Cardiac muscle cell (in vitro differentiated cells and primary cell): ENCODE measurements at regions not wholly inside any gene's neighbourhood (a gene's known extent, or its start where the extent isn't known, plus 50 kb on each side); places are given as distances from the start of the nearest gene placed in this dataset.

Experiments
- DNase-seq, 2 donors: peaks; one replicate each; pipeline versions ENCODE4 v3.0.0 to v3.0.0-alpha.2; 2010 to 2017; ENCODE audit warnings: low read depth in 1 of 2, low spot score in 1 of 2
- H3K27ac ChIP-seq: fragments of 200-600 bp; sonication (generic); 2 replicates; pipeline ENCODE4 v1.5.1; 2016
- H3K27me3 ChIP-seq: fragments of 200-600 bp; sonication (generic); 2 replicates; pipeline ENCODE4 v1.6.0; 2016; ENCODE audit warnings: control low read depth
- H3K36me3 ChIP-seq: fragments of 200-600 bp; sonication (generic); 2 replicates; pipeline ENCODE4 v1.5.1; 2016; ENCODE audit warnings: control low read depth
- H3K4me1 ChIP-seq: fragments of 200-600 bp; sonication (generic); 2 replicates; pipeline ENCODE4 v1.8.1; 2017; ENCODE audit warnings: low read depth, mild to moderate bottlenecking, mixed run types
- H3K4me3 ChIP-seq: fragments of 200-600 bp; sonication (generic); 2 replicates; pipeline ENCODE4 v1.5.1; 2016; ENCODE audit warnings: mild to moderate bottlenecking
- H3K9me3 ChIP-seq: fragments of 200-600 bp; sonication (generic); 2 replicates; pipeline ENCODE4 v1.5.1; 2017; ENCODE audit warnings: low read depth, mild to moderate bottlenecking, control low read depth
- CTCF ChIP-seq: IDR thresholded peaks from 2 replicates; pipeline ENCODE4 v1.5.1; 2012; ENCODE audit warnings: low read depth, mild to moderate bottlenecking, low read length

GRCh38 chr2:55111570-55112228 is 61.4 kb upstream of the RTN4 start:
- TF ChIP-seq CTCF: no peak
- Histone ChIP-seq H3K36me3 (no peaks in the 10 kb centered on the region), H3K27me3 (no peaks in the 10 kb centered on the region), H3K9me3 (no peaks in the 10 kb centered on the region), H3K4me3 (no peak overlapping the region), H3K27ac (peak overlapping the region; percentile 78), H3K4me1 (peaks cover 61% of the 10 kb centered on the region)
- peak; percentile 25 to 93 for DNase-seq

GRCh38 chr2:55111230-55111569 is 60.9 kb upstream of the RTN4 start:
- peak overlapping the region; percentile 78 for H3K27ac ChIP-seq
- H3K4me3 ChIP-seq: no peak overlapping the region
- H3K36me3 ChIP-seq: no peaks in the 10 kb centered on the region
- no peak for TF ChIP-seq CTCF
- no peaks in the 10 kb centered on the region for H3K27me3 ChIP-seq
- H3K4me1 ChIP-seq: peaks cover 61% of the 10 kb centered on the region
- no peaks in the 10 kb centered on the region for H3K9me3 ChIP-seq
- no peak for DNase-seq

- no peak for TF ChIP-seq CTCF
- DNase-seq: peak in 1 of 2 donors; percentile 65
- no peaks in the 10 kb centered on the region for H3K36me3 ChIP-seq
- peak overlapping the region; percentile 81 for H3K27ac ChIP-seq
- no peak overlapping the region for H3K4me3 ChIP-seq
- H3K27me3 ChIP-seq: no peaks in the 10 kb centered on the region
- H3K4me1 ChIP-seq: peaks cover 50% of the 10 kb centered on the region
- no peaks in the 10 kb centered on the region for H3K9me3 ChIP-seq
Measured at GRCh38 chr2:55109219-55109891, 59.1 kb upstream of the RTN4 start.

GRCh38 chr2:55108456-55109160 is 58.4 kb upstream of the RTN4 start:
- Histone ChIP-seq H3K4me1 (peaks cover 50% of the 10 kb centered on the region), H3K36me3 (no peaks in the 10 kb centered on the region), H3K9me3 (no peaks in the 10 kb centered on the region), H3K27me3 (no peaks in the 10 kb centered on the region), H3K27ac (peak overlapping the region; percentile 81), H3K4me3 (no peak overlapping the region)
- no peak for TF ChIP-seq CTCF
- DNase-seq: no peak

GRCh38 chr2:55107436-55107835 is 57.2 kb upstream of the RTN4 start:
- no peaks in the 10 kb centered on the region for H3K36me3 ChIP-seq
- DNase-seq: peak; percentile 42 to 49
- H3K4me3 ChIP-seq: no peak overlapping the region
- peak overlapping the region; percentile 81 for H3K27ac ChIP-seq
- H3K27me3 ChIP-seq: no peaks in the 10 kb centered on the region
- H3K4me1 ChIP-seq: peaks cover 44% of the 10 kb centered on the region
- TF ChIP-seq CTCF: no peak
- no peaks in the 10 kb centered on the region for H3K9me3 ChIP-seq
